Stimulated activated CD4-positive, alpha-beta T cell treated with anti-CD3 and anti-CD28 coated beads, Interleukin-15, amount 100 ng/mL, for 48 hours (primary cell): ENCODE measurements at regions not wholly inside any gene's neighbourhood (a gene's known extent, or its start where the extent isn't known, plus 50 kb on each side); places are given as distances from the start of the nearest gene placed in this dataset.
"Not testable (repeated sequence)": the region's sequence is repeated elsewhere in the genome, so short reads cannot be mapped to it uniquely, and the experiment has no call there.

ENCODE experiments used
- DNase-seq, 2 donors: peaks; one replicate each; pipeline ENCODE4 v3.0.0-alpha.2; 2020; ENCODE audit warnings: low read depth in 2 of 2

GRCh38 chr4:138627096-138627495 is 384.9 kb upstream of the SLC7A11 start:
- DNase-seq = no peak

DNA sequence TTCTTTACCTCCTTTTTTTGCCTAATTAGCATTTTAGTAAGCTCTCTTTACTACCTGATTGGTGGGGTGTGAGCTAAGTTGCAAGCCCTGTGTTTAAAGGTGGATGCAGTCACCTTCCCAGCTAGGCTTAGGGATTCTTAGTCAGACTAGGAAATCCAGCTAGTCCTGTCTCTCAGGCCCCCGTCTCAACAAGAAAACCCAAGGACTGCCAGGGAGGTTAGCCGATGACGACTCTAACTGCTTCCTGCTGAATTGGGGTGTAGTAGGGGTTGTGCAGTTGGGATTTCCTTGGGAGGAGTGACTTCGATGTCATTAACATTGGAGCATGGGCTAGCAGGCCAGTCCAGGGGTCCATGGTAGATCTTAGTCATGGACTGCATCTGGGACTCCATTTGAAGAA is 380.2 kb upstream of the SLC7A11 start:
- not testable (repeated sequence) for DNase-seq

GRCh38 chr4:138616775-138617174 is 374.6 kb upstream of the SLC7A11 start:
- DNase-seq = no peak

DNA sequence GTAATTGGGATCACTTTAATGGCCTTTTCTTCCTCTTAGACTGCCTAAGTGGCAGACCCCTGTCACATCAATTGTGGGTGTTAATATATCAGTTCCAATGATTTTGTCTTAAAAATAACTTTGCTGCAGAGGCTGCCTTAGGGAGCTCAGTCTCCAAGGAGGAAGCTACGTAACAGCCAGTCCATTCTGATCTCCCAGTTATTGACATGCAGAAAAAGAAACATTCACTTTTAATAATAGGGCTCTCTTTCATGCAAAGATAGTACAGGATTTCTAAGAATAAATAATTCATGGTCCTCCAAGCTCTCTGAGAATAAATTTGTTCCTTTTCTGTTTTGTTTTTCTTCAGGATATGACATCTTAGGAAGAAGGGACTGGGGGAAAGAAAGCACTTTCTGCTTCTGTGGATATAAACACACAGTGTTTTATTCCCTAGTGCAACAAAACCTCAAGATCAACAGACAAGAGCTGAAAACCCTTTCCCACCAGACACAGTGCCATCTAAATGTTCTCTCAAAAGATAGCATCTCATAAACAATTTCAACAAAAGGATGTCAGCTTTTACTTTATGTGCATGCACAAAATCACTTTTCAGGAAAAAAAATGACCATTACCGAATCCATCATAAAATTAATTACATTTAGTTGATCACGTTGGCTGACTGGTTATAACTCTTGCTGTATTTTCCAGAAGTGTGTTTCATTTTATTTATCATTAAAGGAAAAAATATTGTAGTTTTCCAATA is 372.4 kb upstream of the SLC7A11 start:
- DNase-seq = no peak

- DNase-seq = no peak
These were observed 370.3 kb upstream of the SLC7A11 start for GRCh38 chr4:138612428-138612827.

DNA sequence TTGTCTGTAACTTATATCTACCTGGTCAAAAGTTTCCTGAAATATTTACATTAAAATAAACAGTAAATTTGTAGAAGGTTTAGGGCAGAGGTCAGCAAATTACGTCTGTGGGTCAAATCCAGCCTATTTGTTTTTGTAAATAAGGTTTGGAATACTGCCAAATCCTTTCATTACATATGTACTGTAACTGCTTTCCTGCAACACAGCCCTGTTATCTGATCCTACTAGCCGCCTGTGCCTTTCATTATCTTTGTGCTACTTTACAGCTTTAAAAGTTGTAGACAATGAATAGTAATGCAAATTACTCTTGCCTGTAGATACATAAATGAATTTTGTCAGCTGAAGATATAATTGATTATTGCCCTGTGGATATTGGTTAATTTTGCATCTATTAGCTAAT is 369.6 kb upstream of the SLC7A11 start:
- no peak for DNase-seq

GRCh38 chr4:138611017-138611416 is 368.9 kb upstream of the SLC7A11 start:
- no peak for DNase-seq

- DNase-seq = no peak
These were observed 367.8 kb upstream of the SLC7A11 start for GRCh38 chr4:138609943-138610350.

DNA sequence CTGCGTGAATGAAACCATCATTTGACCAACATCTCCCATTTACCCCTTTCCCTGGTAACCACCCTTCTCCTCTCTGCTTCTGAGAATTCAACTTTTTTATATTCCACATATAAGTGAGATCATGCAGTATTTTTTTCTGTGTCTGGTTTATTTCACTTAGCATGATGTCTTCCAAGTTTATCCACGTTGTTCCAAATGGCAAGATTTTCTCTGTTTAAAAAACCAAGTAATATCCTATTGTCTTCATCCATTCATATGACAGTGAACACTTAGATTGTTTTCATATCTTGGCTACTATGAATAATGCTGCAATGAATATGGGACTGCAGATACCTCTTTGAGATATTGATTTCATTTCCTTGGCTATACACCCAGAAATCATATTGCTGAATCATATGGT is 362.4 kb upstream of the SLC7A11 start:
- no peak for DNase-seq

- no peak for DNase-seq
These were observed 360.5 kb upstream of the SLC7A11 start for GRCh38 chr4:138602664-138603063.

- no peak for DNase-seq
These were observed 357.8 kb upstream of the SLC7A11 start for GRCh38 chr4:138599965-138600364.

- DNase-seq = no peak
These were observed 356.1 kb upstream of the SLC7A11 start for GRCh38 chr4:138598226-138598625.

GRCh38 chr4:138596896-138597295 is 354.7 kb upstream of the SLC7A11 start:
- no peak for DNase-seq

- no peak for DNase-seq
These were observed 353.7 kb upstream of the SLC7A11 start for GRCh38 chr4:138595731-138596460.

DNA sequence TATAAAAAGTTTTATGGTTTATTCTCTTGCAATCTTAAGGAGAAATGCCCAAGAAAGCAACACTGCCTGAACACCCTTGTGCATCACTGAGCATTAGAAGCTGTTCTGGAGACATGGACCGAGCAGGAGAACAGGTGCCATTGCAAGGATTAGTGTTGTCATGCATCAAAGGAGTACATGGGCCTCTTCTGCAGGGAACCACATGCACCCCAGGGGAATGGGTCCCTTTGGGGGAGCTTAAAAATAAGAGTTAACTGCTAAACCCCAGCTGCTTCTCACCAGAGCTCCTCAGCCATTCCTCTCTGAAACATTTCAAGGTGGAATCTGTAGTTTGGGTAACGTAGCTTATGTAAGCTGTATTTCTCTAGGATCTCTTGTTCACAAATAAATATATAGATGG is 353.0 kb upstream of the SLC7A11 start:
- no peak for DNase-seq

- no peak for DNase-seq
These were observed 350.6 kb upstream of the SLC7A11 start for GRCh38 chr4:138592796-138593195.

- no peak for DNase-seq
These were observed 349.7 kb upstream of the SLC7A11 start for GRCh38 chr4:138591808-138592207.

- DNase-seq = no peak
These were observed 346.4 kb upstream of the SLC7A11 start for GRCh38 chr4:138588501-138588900.

- DNase-seq = no peak
These were observed 337.0 kb upstream of the SLC7A11 start for GRCh38 chr4:138579146-138579545.

- not testable (repeated sequence) for DNase-seq
These were observed 335.7 kb upstream of the SLC7A11 start for GRCh38 chr4:138577826-138578225.

GRCh38 chr4:138577145-138577544 is 335.0 kb upstream of the SLC7A11 start:
- no peak for DNase-seq

DNA sequence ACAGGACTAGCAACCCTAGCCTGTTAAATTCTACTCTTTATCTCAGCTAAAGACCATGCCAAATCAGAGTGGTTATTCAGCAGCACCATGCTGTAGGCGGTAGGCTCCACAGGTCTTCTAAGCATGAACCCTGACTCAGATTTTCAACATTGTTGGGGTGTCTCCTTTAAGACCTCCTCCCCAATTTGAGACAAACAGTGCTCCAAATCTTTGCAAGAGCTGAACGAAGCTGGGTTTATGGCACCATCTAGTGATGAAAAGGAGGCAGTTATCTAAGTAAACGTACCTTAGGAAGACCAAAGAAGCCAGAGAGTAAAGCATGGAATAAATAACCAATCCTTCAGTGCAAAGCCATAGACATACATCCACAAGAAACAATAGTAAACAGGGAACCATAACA is 334.5 kb upstream of the SLC7A11 start:
- DNase-seq = no peak

DNA sequence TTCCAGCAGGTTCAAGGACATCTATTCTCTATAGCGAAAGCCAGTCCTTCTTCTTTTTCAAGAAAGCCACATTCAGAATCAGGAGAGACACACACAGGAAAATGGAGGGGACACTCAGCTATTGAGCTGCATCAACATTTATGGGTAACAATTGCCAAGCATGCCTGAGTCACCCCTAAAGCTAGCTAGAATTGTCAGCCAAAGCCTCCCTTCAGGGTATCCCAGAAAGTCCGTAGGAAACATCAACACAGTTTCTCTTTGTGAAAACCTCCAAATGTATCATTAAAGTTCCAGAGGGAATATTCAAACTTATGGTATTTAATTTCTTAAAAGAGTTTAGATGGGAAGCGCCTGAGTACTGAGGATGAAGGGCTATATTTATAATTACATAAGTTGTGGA is 331.1 kb upstream of the SLC7A11 start:
- no peak for DNase-seq
